Mucosa of descending colon (tissue), 3 donors: ENCODE measurements at regions not wholly inside any gene's neighbourhood (a gene's known extent, or its start where the extent isn't known, plus 50 kb on each side); places are given as distances from the start of the nearest gene placed in this dataset.

ENCODE experiments used
- ATAC-seq: fragments of 200-7000 bp; cut with Tn5 transposase; one replicate; pipeline ENCODE4 v1.9.1; 2020; ENCODE audit warnings: mild to moderate bottlenecking, moderate library complexity
- DNase-seq, 3 donors: peaks; one replicate each; pipeline ENCODE4 v3.0.0-alpha.2; 2020
- H3K36me3 ChIP-seq: fragments of 200-600 bp; one replicate; pipeline ENCODE4 v1.8.0; 2021; ENCODE audit warnings: low read depth, mild to moderate bottlenecking
- H3K4me1 ChIP-seq: fragments of 200-600 bp; one replicate; pipeline ENCODE4 v1.8.0; 2021; ENCODE audit warnings: low read depth, mild to moderate bottlenecking
- H3K4me3 ChIP-seq: fragments of 200-600 bp; one replicate; pipeline ENCODE4 v1.8.0; 2021; ENCODE audit warnings: mild to moderate bottlenecking
- H3K9me3 ChIP-seq: fragments of 200-600 bp; one replicate; pipeline ENCODE4 v1.8.0; 2021; ENCODE audit warnings: mild to moderate bottlenecking
- intact Hi-C, 2 donors: fragments of 100-400 bp; cut with DNase I in 1 of 2; cut with micrococcal nuclease in 1 of 2; formaldehyde crosslinking; loops; one replicate each; pipeline versions ENCODE4 v1.11.0 to v1.11.1; 2022; cut with DNase I, micrococcal nuclease
- TF ChIP-seq, protein P1 (sequence below): fragments of 200-600 bp; IDR thresholded peaks from one replicate; pipeline ENCODE4 v1.8.0; 2022; ENCODE audit warnings: antibody characterized with exemption, mild to moderate bottlenecking
- donor health status: DM: no; HTN: no; CAD: no; lungs with moderate emphysema.
- donor health status: DM: no; HTN: no; CAD: no.
- donor health status: DM: no; HTN: yes; CAD: no.

DNA sequence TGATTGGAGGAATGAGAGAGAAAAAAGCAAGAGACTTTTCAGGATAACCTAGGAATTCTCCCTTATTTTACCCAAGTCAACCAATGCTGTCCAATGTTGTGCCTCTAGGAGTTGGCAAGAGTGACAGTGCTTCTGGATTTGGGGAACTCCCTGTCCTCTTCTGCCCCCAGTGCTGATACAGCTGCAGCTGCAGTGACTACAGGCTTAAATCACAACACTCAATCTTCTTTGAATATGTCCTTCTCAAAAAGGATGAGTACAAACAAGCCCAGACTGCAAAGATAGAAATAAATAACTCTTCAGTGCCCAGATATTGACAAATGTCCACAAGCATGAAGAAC is 141.0 kb upstream of the COL21A1 start:
- H3K4me3 ChIP-seq, result no peak overlapping the region
- ATAC-seq (no peak), DNase-seq (no peak)
- TF ChIP-seq, protein P1, sequence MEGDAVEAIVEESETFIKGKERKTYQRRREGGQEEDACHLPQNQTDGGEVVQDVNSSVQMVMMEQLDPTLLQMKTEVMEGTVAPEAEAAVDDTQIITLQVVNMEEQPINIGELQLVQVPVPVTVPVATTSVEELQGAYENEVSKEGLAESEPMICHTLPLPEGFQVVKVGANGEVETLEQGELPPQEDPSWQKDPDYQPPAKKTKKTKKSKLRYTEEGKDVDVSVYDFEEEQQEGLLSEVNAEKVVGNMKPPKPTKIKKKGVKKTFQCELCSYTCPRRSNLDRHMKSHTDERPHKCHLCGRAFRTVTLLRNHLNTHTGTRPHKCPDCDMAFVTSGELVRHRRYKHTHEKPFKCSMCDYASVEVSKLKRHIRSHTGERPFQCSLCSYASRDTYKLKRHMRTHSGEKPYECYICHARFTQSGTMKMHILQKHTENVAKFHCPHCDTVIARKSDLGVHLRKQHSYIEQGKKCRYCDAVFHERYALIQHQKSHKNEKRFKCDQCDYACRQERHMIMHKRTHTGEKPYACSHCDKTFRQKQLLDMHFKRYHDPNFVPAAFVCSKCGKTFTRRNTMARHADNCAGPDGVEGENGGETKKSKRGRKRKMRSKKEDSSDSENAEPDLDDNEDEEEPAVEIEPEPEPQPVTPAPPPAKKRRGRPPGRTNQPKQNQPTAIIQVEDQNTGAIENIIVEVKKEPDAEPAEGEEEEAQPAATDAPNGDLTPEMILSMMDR, result no peak
- no peaks in the 10 kb centered on the region for H3K36me3 ChIP-seq
- no peaks in the 10 kb centered on the region for H3K9me3 ChIP-seq
- intact Hi-C loops, result loop anchor here in 1 of 2 donors (2.0 kb wide), 1 partner anchor 62 kb away; no protein-coding TSS in a partner anchor
- no peaks in the 10 kb centered on the region for H3K4me1 ChIP-seq

DNA sequence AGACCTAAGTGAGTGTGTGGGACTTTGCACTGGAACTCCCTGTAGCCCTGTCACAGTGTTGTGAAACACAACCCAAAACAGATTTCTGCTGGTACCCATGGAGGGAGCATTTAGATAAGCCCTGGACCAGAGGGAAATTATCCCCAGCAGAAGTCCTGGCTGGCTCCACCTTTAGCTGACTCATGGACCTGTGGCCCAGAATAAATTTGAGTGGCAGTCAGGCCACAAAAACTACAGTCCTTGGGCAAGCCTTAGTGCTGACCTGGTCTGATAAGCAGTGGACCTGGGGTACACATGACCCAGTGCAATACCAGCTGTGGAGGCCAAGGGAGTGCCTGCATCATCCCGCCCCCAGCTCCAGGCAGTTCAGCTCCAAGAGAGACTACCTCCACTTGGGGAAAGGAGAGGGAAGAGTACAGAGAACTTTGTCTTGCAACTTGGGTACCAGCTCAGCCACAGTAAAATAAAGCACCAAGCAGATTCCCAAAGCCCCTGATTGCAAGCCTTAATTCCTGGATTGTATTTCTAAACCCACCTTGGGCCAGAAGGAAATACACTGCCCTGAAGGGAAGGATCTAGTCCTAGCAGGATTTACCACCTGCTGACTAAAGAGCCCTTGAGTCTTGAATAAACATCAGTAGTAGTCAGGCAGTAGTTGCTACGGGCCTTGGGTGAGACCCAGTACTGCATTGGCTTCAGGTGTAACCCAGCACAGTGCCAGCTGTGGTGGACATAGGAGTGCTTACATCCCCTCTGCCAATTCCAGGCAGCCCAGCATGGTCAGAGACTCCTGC is 140.4 kb upstream of the COL21A1 start:
- intact Hi-C loops, result loop anchor here in 1 of 2 donors (2.0 kb wide), 1 partner anchor 63 kb away; no protein-coding TSS in a partner anchor
- Histone ChIP-seq H3K4me3 (no peak overlapping the region), H3K36me3 (no peaks in the 10 kb centered on the region), H3K4me1 (no peaks in the 10 kb centered on the region), H3K9me3 (no peaks in the 10 kb centered on the region)
- TF ChIP-seq, protein P1, result no peak
- DNase-seq (no peak), ATAC-seq (no peak)

DNA sequence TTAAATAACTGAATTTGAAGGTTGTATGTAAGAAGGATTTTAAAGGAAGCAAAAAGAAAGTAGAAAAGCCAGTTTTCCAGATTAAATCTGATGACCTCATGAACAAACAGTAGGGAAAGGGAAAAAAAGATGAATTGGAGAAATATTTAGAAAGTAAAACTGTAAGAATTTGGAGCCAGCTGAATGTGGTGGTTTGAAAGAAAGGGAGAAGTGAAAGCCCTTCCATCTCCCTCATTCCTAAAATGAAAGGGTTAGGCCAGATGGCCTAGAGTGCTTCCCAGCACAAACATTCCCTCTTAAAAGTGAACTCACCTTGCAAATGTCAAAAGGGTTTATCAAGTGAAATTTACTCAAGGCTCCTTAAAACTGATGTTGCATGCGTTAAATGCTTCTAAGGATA is 139.3 kb upstream of the COL21A1 start:
- Histone ChIP-seq H3K36me3 (no peaks in the 10 kb centered on the region), H3K4me3 (no peak overlapping the region), H3K4me1 (no peaks in the 10 kb centered on the region), H3K9me3 (no peaks in the 10 kb centered on the region)
- TF ChIP-seq, protein P1, result no peak
- ATAC-seq, result no peak
- intact Hi-C loops, result no loop called here
- no peak for DNase-seq

DNA sequence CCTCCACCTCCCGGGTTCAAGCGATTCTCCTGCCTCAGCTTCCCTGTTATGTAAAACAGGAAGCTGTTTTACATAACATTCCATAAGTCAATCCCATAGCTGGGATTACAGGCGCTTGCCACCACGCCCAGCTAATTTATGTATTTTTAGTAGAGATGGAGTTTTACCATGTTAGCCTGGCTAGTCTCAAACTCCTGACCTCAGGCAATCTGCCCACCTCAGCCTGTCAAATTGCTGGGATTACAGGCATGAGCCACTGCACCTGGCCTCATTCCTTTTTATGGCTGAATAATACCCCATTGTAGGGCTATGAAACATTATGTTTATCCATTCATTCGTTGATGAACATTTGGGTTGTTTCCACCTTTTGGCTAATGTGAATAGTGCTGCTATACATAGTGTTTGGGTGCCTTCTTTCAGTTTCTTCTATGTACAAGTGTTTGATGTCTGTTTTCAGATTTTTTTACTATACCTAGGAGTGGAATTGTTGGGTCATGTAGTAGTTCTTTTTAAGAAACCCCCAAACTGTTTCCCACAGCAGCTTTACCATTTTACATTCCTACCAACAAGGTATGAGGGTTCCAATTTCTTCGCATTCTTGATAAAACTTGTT is 138.7 kb upstream of the COL21A1 start:
- H3K9me3 ChIP-seq, result no peaks in the 10 kb centered on the region
- intact Hi-C loops, result no loop called here
- H3K36me3 ChIP-seq, result no peaks in the 10 kb centered on the region
- no peak overlapping the region for H3K4me3 ChIP-seq
- TF ChIP-seq, protein P1, result no peak
- H3K4me1 ChIP-seq, result no peaks in the 10 kb centered on the region
- DNase-seq (no peak), ATAC-seq (no peak)

DNA sequence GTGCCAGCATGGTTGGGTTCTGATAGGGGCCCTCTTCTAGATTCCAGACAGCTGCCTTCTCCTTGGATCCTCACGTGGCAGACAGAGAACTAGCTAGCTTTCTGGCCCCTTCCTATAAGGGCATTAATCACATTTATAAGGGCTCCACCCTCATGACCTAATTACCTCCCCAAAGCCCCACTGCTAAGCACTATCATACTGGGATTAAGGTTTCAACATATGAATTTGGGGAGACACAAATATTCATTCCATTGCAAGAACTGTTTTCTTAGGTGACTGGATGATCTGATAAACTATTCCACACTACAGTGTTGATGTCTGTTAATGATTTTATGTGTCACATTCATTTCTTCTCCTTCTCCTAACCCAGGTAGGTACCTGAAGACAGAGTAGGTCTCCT is 135.8 kb upstream of the COL21A1 start:
- ATAC-seq (no peak), DNase-seq (no peak)
- Histone ChIP-seq H3K4me1 (no peaks in the 10 kb centered on the region), H3K36me3 (no peaks in the 10 kb centered on the region), H3K9me3 (no peaks in the 10 kb centered on the region), H3K4me3 (no peak overlapping the region)
- intact Hi-C loops, result no loop called here
- TF ChIP-seq, protein P1, result no peak
